ENCODE measurements at regions not wholly inside any gene's neighbourhood (a gene's known extent, or its start where the extent isn't known, plus 50 kb on each side); places are given as distances from the start of the nearest gene placed in this dataset.

DNA sequence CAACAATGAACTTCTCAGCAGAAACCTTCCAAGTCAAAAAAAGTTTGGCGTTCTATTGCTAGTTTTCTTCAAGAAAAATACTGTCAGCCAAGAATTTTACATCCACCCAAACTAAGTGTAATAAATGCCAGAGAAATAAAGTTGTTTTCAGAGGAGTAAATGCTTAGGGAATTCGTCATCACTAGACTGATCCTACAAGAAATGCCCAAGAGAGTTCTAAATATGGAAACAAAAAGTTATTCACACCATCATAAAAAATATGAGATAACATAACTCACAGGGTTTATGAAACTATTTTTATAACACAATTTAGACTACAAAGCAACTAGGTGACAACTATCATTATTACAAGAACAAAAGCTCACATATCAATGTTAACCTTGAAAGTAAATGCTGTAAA, 259.5 kb upstream of the GABRA2 start:
- DNase-seq (ENCODE audit: low spot score) (no peak), ATAC-seq (no peak)
- H4K20me1 ChIP-seq (replicated peaks; ENCODE audit: insufficient read depth) = no peaks in the 10 kb centered on the region
- no peaks in the 10 kb centered on the region for H3K36me3 ChIP-seq (ENCODE audit: insufficient read depth)
- Mint-ChIP-seq H3K27me3 (ENCODE audit: insufficient read depth, low read depth, poor library complexity) (peaks cover 4% of the 10 kb centered on the region), H3K9me3 (peaks cover 90% of the 10 kb centered on the region), H3K36me3 (ENCODE audit: low read depth) (peaks cover 24% of the 10 kb centered on the region; the same call in 2 of the 3 replicates), H3K4me3 (no peak overlapping the region), H3K4me1 (no peaks in the 10 kb centered on the region), H3K27ac (no peak overlapping the region)
- TF ChIP-seq, protein P1, sequence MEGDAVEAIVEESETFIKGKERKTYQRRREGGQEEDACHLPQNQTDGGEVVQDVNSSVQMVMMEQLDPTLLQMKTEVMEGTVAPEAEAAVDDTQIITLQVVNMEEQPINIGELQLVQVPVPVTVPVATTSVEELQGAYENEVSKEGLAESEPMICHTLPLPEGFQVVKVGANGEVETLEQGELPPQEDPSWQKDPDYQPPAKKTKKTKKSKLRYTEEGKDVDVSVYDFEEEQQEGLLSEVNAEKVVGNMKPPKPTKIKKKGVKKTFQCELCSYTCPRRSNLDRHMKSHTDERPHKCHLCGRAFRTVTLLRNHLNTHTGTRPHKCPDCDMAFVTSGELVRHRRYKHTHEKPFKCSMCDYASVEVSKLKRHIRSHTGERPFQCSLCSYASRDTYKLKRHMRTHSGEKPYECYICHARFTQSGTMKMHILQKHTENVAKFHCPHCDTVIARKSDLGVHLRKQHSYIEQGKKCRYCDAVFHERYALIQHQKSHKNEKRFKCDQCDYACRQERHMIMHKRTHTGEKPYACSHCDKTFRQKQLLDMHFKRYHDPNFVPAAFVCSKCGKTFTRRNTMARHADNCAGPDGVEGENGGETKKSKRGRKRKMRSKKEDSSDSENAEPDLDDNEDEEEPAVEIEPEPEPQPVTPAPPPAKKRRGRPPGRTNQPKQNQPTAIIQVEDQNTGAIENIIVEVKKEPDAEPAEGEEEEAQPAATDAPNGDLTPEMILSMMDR (conservative IDR thresholded peaks at IDR 0.05; ENCODE audit: low read depth in 2 of 2) = no peak
- TF ChIP-seq JUNB (IDR thresholded peaks at IDR 0.05; ENCODE audit: unreplicated experiment) (no peak), ZNF331 (CRISPR knock-in tag; IDR thresholded peaks at IDR 0.05; ENCODE audit: low read depth) (no peak), POLR2AphosphoS5 (IDR thresholded peaks at IDR 0.05; ENCODE audit: low read depth) (no peak), STAT1 (IDR thresholded peaks at IDR 0.05; ENCODE audit: unreplicated experiment) (no peak)
- no peak overlapping the region for H2AFZ ChIP-seq
- H3K4me2 ChIP-seq = no peak overlapping the region
- H3K27ac ChIP-seq (ENCODE audit: low read depth) = no peak overlapping the region
- peaks cover 14% of the 10 kb centered on the region; the same call in 1 of the 2 replicates for H3K9me2 ChIP-seq (ENCODE audit: insufficient read depth)
- H3K4me3 ChIP-seq = no peak overlapping the region
- no peaks in the 10 kb centered on the region for H3F3A ChIP-seq (replicated peaks; ENCODE audit: low read depth)
- no peaks in the 10 kb centered on the region for H3K79me2 ChIP-seq (replicated peaks; ENCODE audit: insufficient read depth)
- no peaks in the 10 kb centered on the region for H3K27me3 ChIP-seq (ENCODE audit: insufficient read depth)
- no peaks in the 10 kb centered on the region for H3K4me1 ChIP-seq (ENCODE audit: insufficient read depth)

DNA sequence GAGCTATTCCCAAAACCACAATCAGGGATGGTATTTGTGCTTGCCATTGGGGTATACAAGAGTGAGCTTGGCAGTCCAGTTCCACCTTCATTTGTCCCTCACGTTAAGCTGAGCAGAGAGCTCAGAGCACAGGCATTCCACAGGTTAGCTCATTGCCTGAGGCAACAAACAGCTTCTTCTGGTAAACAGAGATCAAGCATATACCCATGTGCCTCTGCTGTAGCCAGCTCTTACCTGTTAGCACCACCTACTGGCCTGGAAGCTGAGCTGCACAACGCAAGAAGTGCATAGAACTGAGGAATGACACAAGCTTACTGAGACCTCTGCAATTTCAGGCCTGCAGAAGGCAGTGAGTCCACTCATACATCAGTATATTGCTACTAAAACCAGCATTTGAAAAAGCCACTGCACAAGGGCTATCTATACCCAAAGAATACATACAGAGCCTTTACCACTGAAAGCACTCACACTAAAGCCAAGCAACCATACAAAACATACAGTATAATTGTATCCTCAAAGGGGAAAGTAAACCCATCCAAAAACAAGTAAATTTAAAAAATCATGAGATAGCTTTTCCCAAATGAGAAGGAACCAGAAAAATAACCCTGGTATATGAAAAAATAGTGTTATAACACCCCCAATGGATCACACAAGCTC, 258.3 kb upstream of the GABRA2 start:
- Histone ChIP-seq H3K27ac (ENCODE audit: low read depth) (no peak overlapping the region), H2AFZ (peak overlapping the region; percentile 54; the same call in 1 of the 2 replicates), H4K20me1 (replicated peaks; ENCODE audit: insufficient read depth) (no peaks in the 10 kb centered on the region), H3K27me3 (ENCODE audit: insufficient read depth) (no peaks in the 10 kb centered on the region), H3K36me3 (ENCODE audit: insufficient read depth) (no peaks in the 10 kb centered on the region), H3F3A (replicated peaks; ENCODE audit: low read depth) (no peaks in the 10 kb centered on the region), H3K79me2 (replicated peaks; ENCODE audit: insufficient read depth) (no peaks in the 10 kb centered on the region), H3K4me3 (no peak overlapping the region), H3K4me2 (no peak overlapping the region), H3K4me1 (ENCODE audit: insufficient read depth) (no peaks in the 10 kb centered on the region), H3K9me2 (ENCODE audit: insufficient read depth) (peaks cover 6% of the 10 kb centered on the region; the same call in 1 of the 2 replicates)
- H3K4me3 Mint-ChIP-seq = no peak overlapping the region
- no peaks in the 10 kb centered on the region for H3K4me1 Mint-ChIP-seq
- peak; percentile 94 for ATAC-seq
- H3K36me3 Mint-ChIP-seq (ENCODE audit: low read depth) = peaks cover 15% of the 10 kb centered on the region; the same call in 2 of the 3 replicates
- TF ChIP-seq, protein P1 (conservative IDR thresholded peaks at IDR 0.05; ENCODE audit: low read depth in 2 of 2) = peak; percentile 93 to 98
- no peak for TF ChIP-seq JUNB (IDR thresholded peaks at IDR 0.05; ENCODE audit: unreplicated experiment)
- H3K9me3 Mint-ChIP-seq = peaks cover 83% of the 10 kb centered on the region
- DNase-seq (ENCODE audit: low spot score) = peak; percentile 87
- H3K27ac Mint-ChIP-seq = no peak overlapping the region
- H3K27me3 Mint-ChIP-seq (ENCODE audit: insufficient read depth, low read depth, poor library complexity) = peaks cover 4% of the 10 kb centered on the region
